B cell (primary cell): ENCODE measurements at regions not wholly inside any gene's neighbourhood (a gene's known extent, or its start where the extent isn't known, plus 50 kb on each side); places are given as distances from the start of the nearest gene placed in this dataset.

Experiments
- ATAC-seq: fragments of 200-7000 bp; cut with Tn5 transposase; one replicate; pipeline ENCODE4 v1.10.0; 2021; ENCODE audit warnings: low read depth, mild to moderate bottlenecking, moderate number of reproducible peaks, moderate library complexity
- CTCF ChIA-PET: fragments of 350-600 bp; sonication (Branson Sonifier 250); formaldehyde crosslinking; loops from one replicate; lab custom pipeline; 2021; ENCODE audit warnings: antibody characterized with exemption, inconsistent platforms; lab: Charles Lee
- POLR2A ChIA-PET: fragments of 350-600 bp; sonication (Branson Sonifier 250); formaldehyde crosslinking; loops from one replicate; lab custom pipeline; 2021; ENCODE audit warnings: antibody characterized with exemption; lab: Charles Lee
- DNase-seq: peaks from one replicate; pipeline ENCODE4 v3.0.0; 2013
- H2AFZ ChIP-seq: 2 replicates; pipeline ENCODE4 v1.6.1; 2012; ENCODE audit warnings: mild to moderate bottlenecking, low read depth, low read length; ENCODE audit not compliant: insufficient read depth, poor library complexity, severe bottlenecking
- H3K27ac ChIP-seq, 2 donors: 1 replicate in 1 of 2; 2 replicates in 1 of 2; pipeline ENCODE4 v1.5.1; 2012 to 2013; ENCODE audit warnings: low read length in 2 of 2, mild to moderate bottlenecking in 2 of 2, moderate library complexity in 1 of 2
- H3K27me3 ChIP-seq, 4 experiments: fragments of 200-600 bp in 1 of 4; sonication (generic) in 1 of 4; replicated peaks in 1 of 4; 1 replicate in 2 of 4; 2 replicates in 2 of 4; pipeline versions ENCODE4 v1.6.1 to v1.7.0; 2013 to 2016; ENCODE audit warnings: low read length in 3 of 4, mild to moderate bottlenecking in 2 of 4, mixed read lengths in 1 of 4, moderate library complexity in 1 of 4; ENCODE audit not compliant: insufficient read depth in 4 of 4, control insufficient read depth in 3 of 4; ENCODE audit errors: control extremely low read depth in 1 of 4
- H3K36me3 ChIP-seq, 2 experiments: replicated peaks in 1 of 2; 1 replicate in 1 of 2; 2 replicates in 1 of 2; pipeline versions ENCODE4 v1.6.1 to v1.7.1; 2013; ENCODE audit warnings: low read length in 1 of 2; ENCODE audit not compliant: insufficient read depth in 2 of 2, control insufficient read depth in 1 of 2; ENCODE audit errors: control extremely low read depth in 1 of 2, extremely low read depth in 1 of 2
- H3K4me1 ChIP-seq, 2 donors: fragments of 200-600 bp in 1 of 2; sonication (generic) in 1 of 2; 1 replicate in 1 of 2; 2 replicates in 1 of 2; pipeline versions ENCODE4 v1.5.1 to v1.6.1; 2013 to 2017; ENCODE audit warnings: low read length in 2 of 2; ENCODE audit not compliant: control insufficient read depth in 2 of 2, insufficient read depth in 2 of 2
- H3K4me2 ChIP-seq: replicated peaks from 2 replicates; pipeline ENCODE3; 2012; ENCODE audit warnings: mild to moderate bottlenecking, low read depth, low read length; ENCODE audit not compliant: poor library complexity, severe bottlenecking
- H3K4me3 ChIP-seq, 5 experiments: fragments of 200-600 bp in 1 of 5; sonication (generic) in 1 of 5; 1 replicate in 3 of 5; 2 replicates in 2 of 5; pipeline versions ENCODE4 v1.5.1 to v1.7.0; 2011 to 2016; ENCODE audit warnings: low read length in 4 of 5, mild to moderate bottlenecking in 4 of 5, low read depth in 2 of 5, control low read depth in 1 of 5, moderate library complexity in 1 of 5; ENCODE audit not compliant: insufficient read depth in 1 of 5; ENCODE audit errors: control extremely low read depth in 1 of 5, extremely low read depth in 1 of 5
- H3K79me2 ChIP-seq: fragments of 200-600 bp; sonication (generic); one replicate; pipeline ENCODE4 v1.6.0; 2016; ENCODE audit warnings: low read length; ENCODE audit not compliant: control insufficient read depth, insufficient read depth
- H3K9ac ChIP-seq: fragments of 200-600 bp; sonication (generic); 2 replicates; pipeline ENCODE4 v1.6.1; 2017; ENCODE audit warnings: mild to moderate bottlenecking, low read length, moderate library complexity
- H3K9me3 ChIP-seq, 3 donors: one replicate each; pipeline versions ENCODE4 v1.6.1 to v1.7.1; 2013; ENCODE audit warnings: low read length in 2 of 3; ENCODE audit not compliant: control insufficient read depth in 2 of 3, insufficient read depth in 1 of 3; ENCODE audit errors: control extremely low read depth in 1 of 3
- H4K20me1 ChIP-seq: 2 replicates; pipeline ENCODE4 v1.6.0; 2012; ENCODE audit warnings: mild to moderate bottlenecking, low read length; ENCODE audit not compliant: insufficient read depth, control insufficient read depth, poor library complexity, severe bottlenecking
- H3K27ac Mint-ChIP-seq: one replicate; pipeline ENCODE4 v1.8.0; 2021; ENCODE audit warnings: mixed read lengths
- H3K27me3 Mint-ChIP-seq: one replicate; pipeline ENCODE4 v1.8.0; 2021; ENCODE audit warnings: mixed read lengths
- H3K4me1 Mint-ChIP-seq: one replicate; pipeline ENCODE4 v1.8.0; 2021; ENCODE audit warnings: mixed read lengths
- H3K4me3 Mint-ChIP-seq: one replicate; pipeline ENCODE4 v1.8.0; 2021; ENCODE audit warnings: mixed read lengths
- H3K9me3 Mint-ChIP-seq: one replicate; pipeline ENCODE4 v1.8.0; 2022; ENCODE audit warnings: mixed read lengths; ENCODE audit not compliant: insufficient read depth
- EZH2 ChIP-seq: IDR thresholded peaks from 2 replicates; pipeline ENCODE4 v1.6.1; 2012; ENCODE audit warnings: borderline replicate concordance, low read depth, mild to moderate bottlenecking, moderate library complexity, low read length; ENCODE audit not compliant: insufficient read depth, poor library complexity, severe bottlenecking
- WGBS: methylation state at CpG from one replicate; pipeline ENCODE4 v1.1.5; 2013; ENCODE audit warnings: missing lambda C conversion rate; ENCODE audit not compliant: insufficient coverage; 5-methylcytosine and 5-hydroxymethylcytosine counted together
- intact Hi-C: fragments of 100-400 bp; cut with micrococcal nuclease; formaldehyde crosslinking; loops from one replicate; pipeline ENCODE4 v1.10.0; 2022
- TF ChIP-seq, protein P1 (sequence below): fragments of 200-600 bp; IDR thresholded peaks from one replicate; pipeline ENCODE4 v1.8.0; 2022; ENCODE audit warnings: antibody characterized with exemption, mild to moderate bottlenecking

DNA sequence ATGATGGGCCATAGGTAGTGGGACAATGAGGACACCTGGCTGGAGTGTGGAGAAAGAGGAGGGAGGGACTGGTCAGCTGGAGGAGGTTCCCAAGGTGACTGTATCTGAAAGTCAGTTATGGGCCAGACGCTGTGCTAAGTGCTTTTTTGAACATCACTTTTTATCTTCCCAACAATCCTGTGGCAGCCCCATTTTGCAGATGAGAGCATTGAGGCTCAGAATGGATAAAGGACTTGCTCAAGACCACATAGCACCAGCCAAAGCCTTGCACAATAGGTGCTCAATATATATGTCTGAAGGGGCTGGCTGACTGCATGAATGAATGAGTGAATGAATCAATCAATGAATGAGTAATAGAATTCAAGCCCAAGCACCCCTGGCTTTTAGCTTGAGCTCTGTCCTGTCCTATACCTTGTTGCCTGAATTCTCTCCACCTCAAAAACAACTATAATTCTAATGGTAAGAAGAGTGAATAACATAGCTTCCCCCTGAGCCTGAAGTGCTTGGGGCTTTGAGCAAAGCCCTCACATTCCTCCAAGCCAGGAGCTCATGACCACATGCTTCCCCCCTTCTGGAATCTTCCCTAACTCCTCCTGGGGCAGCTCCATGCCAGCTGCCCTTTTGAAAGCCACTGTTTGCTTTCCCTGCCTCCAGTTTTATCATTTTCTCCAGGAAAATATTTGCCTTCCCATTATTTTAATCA lies 150.9 kb downstream of the RPLP1 start:
- H3K4me2 ChIP-seq: no peak overlapping the region
- intact Hi-C loops: no loop called here
- H3K79me2 ChIP-seq: no peaks in the 10 kb centered on the region
- H3K4me3 ChIP-seq: no peak overlapping the region
- CTCF ChIA-PET: interaction anchor here (1.6 kb wide), 1 partner anchor 864 kb away, joined by 4 read pairs; no protein-coding TSS in a partner anchor
- no CpG with 5 or more reads among the region's 1 CpG for WGBS
- ATAC-seq (no peak), DNase-seq (no peak)
- Mint-ChIP-seq H3K27me3 (peaks cover 38% of the 10 kb centered on the region), H3K9me3 (no peaks in the 10 kb centered on the region), H3K27ac (no peak overlapping the region), H3K4me3 (no peak overlapping the region), H3K4me1 (peaks cover 1% of the 10 kb centered on the region)
- no peak for TF ChIP-seq EZH2
- TF ChIP-seq, protein P1, sequence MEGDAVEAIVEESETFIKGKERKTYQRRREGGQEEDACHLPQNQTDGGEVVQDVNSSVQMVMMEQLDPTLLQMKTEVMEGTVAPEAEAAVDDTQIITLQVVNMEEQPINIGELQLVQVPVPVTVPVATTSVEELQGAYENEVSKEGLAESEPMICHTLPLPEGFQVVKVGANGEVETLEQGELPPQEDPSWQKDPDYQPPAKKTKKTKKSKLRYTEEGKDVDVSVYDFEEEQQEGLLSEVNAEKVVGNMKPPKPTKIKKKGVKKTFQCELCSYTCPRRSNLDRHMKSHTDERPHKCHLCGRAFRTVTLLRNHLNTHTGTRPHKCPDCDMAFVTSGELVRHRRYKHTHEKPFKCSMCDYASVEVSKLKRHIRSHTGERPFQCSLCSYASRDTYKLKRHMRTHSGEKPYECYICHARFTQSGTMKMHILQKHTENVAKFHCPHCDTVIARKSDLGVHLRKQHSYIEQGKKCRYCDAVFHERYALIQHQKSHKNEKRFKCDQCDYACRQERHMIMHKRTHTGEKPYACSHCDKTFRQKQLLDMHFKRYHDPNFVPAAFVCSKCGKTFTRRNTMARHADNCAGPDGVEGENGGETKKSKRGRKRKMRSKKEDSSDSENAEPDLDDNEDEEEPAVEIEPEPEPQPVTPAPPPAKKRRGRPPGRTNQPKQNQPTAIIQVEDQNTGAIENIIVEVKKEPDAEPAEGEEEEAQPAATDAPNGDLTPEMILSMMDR: no peak
- H3K27me3 ChIP-seq: peaks cover 0 to 8% (median under 1%) of the 10 kb centered on the region in 4 experiments
- POLR2A ChIA-PET: no interaction called here
- H3K27ac ChIP-seq: no peak overlapping the region
- no peak overlapping the region for H3K9ac ChIP-seq
- H2AFZ ChIP-seq: no peak overlapping the region
- H3K4me1 ChIP-seq: no peaks in the 10 kb centered on the region
- H3K36me3 ChIP-seq: no peaks in the 10 kb centered on the region
- no peaks in the 10 kb centered on the region for H4K20me1 ChIP-seq
- no peaks in the 10 kb centered on the region for H3K9me3 ChIP-seq

DNA sequence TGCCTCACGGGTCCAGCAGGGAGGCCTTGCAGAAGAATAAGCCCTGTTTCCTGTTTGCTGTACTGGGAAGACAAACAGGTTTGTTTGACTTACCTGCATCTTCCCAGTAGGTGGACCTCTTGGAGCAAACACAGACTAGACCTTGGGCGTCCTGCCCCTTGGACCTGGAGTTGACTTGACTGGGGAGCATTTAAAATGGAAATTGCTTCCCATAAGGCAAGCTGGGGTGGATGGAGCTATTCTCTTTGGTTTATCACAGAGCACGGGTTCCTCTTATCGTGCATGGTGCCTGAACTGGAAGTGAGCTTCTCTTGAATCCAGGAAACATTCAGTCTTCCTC lies 151.4 kb downstream of the RPLP1 start:
- H3K36me3 ChIP-seq: no peaks in the 10 kb centered on the region
- ATAC-seq (no peak), DNase-seq (no peak)
- POLR2A ChIA-PET: no interaction called here
- no peak overlapping the region for H3K9ac ChIP-seq
- no peak overlapping the region for H3K27ac ChIP-seq
- peaks cover 34% of the 10 kb centered on the region for H3K27me3 Mint-ChIP-seq
- no peaks in the 10 kb centered on the region for H3K9me3 ChIP-seq
- H2AFZ ChIP-seq: no peak overlapping the region
- no peak overlapping the region for H3K4me3 Mint-ChIP-seq
- H3K4me3 ChIP-seq: no peak overlapping the region
- no peaks in the 10 kb centered on the region for H4K20me1 ChIP-seq
- 29% methylated on average over 1 of the region's 4 CpGs for WGBS
- no peak overlapping the region for H3K27ac Mint-ChIP-seq
- intact Hi-C loops: no loop called here
- no peaks in the 10 kb centered on the region for H3K4me1 ChIP-seq
- CTCF ChIA-PET: interaction anchor here (1.6 kb wide), 1 partner anchor 863 kb away, joined by 4 read pairs; no protein-coding TSS in a partner anchor
- peaks cover 1% of the 10 kb centered on the region for H3K4me1 Mint-ChIP-seq
- TF ChIP-seq, protein P1: no peak
- peaks cover 0 to 8% (median 0%) of the 10 kb centered on the region in 4 experiments for H3K27me3 ChIP-seq
- no peak overlapping the region for H3K4me2 ChIP-seq
- H3K79me2 ChIP-seq: no peaks in the 10 kb centered on the region
- no peaks in the 10 kb centered on the region for H3K9me3 Mint-ChIP-seq
